ENCODE measurements at regions not wholly inside any gene's neighbourhood (a gene's known extent, or its start where the extent isn't known, plus 50 kb on each side); places are given as distances from the start of the nearest gene placed in this dataset.

- Histone ChIP-seq H3K9ac (ENCODE audit: low read depth in 1 of 2, low read length in 2 of 2) (no peak overlapping the region), H3K9me3 (ENCODE audit: control insufficient read depth in 1 of 2, low read length in 2 of 2) (no peaks in the 10 kb centered on the region), H3K4me3 (ENCODE audit: low read depth in 1 of 2, low read length in 2 of 2) (no peak overlapping the region), H3K36me3 (ENCODE audit: control insufficient read depth in 1 of 2, insufficient read depth in 2 of 2, low read length in 2 of 2) (no peaks in the 10 kb centered on the region), H3K27ac (ENCODE audit: low read depth, low read length) (no peak overlapping the region), H3K4me1 (ENCODE audit: control insufficient read depth in 1 of 2, insufficient read depth in 2 of 2, low read length in 2 of 2) (no peaks in the 10 kb centered on the region), H3K27me3 (ENCODE audit: control insufficient read depth in 1 of 2, insufficient read depth in 2 of 2, low read length in 2 of 2) (no peaks in the 10 kb centered on the region)
These were observed 383.0 kb downstream of the LRIG3 start for GRCh38 chr12:58537278-58537677.

GRCh38 chr12:58539295-58539694, 381.0 kb downstream of the LRIG3 start:
- Histone ChIP-seq H3K36me3 (ENCODE audit: control insufficient read depth in 1 of 2, insufficient read depth in 2 of 2, low read length in 2 of 2) (no peaks in the 10 kb centered on the region), H3K4me1 (ENCODE audit: control insufficient read depth in 1 of 2, insufficient read depth in 2 of 2, low read length in 2 of 2) (no peaks in the 10 kb centered on the region), H3K9me3 (ENCODE audit: control insufficient read depth in 1 of 2, low read length in 2 of 2) (no peaks in the 10 kb centered on the region), H3K9ac (ENCODE audit: low read depth in 1 of 2, low read length in 2 of 2) (no peak overlapping the region), H3K4me3 (ENCODE audit: low read depth in 1 of 2, low read length in 2 of 2) (no peak overlapping the region), H3K27me3 (ENCODE audit: control insufficient read depth in 1 of 2, insufficient read depth in 2 of 2, low read length in 2 of 2) (no peaks in the 10 kb centered on the region), H3K27ac (ENCODE audit: low read depth, low read length) (no peak overlapping the region)

- Histone ChIP-seq H3K9ac (ENCODE audit: low read depth in 1 of 2, low read length in 2 of 2) (no peak overlapping the region), H3K36me3 (ENCODE audit: control insufficient read depth in 1 of 2, insufficient read depth in 2 of 2, low read length in 2 of 2) (no peaks in the 10 kb centered on the region), H3K4me1 (ENCODE audit: control insufficient read depth in 1 of 2, insufficient read depth in 2 of 2, low read length in 2 of 2) (no peaks in the 10 kb centered on the region), H3K27ac (ENCODE audit: low read depth, low read length) (no peak overlapping the region), H3K27me3 (ENCODE audit: control insufficient read depth in 1 of 2, insufficient read depth in 2 of 2, low read length in 2 of 2) (no peaks in the 10 kb centered on the region), H3K4me3 (ENCODE audit: low read depth in 1 of 2, low read length in 2 of 2) (no peak overlapping the region), H3K9me3 (ENCODE audit: control insufficient read depth in 1 of 2, low read length in 2 of 2) (no peaks in the 10 kb centered on the region)
These were observed 379.6 kb downstream of the LRIG3 start for GRCh38 chr12:58540480-58541299.

DNA sequence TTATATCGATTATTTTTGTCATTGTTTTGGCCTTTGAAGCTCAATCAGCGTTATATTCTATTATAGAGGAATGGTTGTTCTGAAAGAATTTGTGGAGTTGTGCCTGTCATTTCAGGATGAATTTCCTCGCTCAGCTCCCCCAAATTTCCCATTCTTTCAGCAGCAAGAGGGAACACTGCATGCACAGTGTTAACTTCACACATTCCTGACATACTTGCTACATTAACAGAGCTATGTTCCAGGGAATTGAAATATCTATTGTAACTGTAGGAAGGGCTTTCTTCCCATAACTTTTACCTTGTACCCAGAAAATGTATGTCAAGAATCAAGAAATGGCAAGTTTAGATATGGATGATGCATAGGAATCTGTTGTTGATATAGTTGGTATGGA, 379.0 kb downstream of the LRIG3 start:
- Histone ChIP-seq H3K27ac (ENCODE audit: low read depth, low read length) (no peak overlapping the region), H3K9ac (ENCODE audit: low read depth in 1 of 2, low read length in 2 of 2) (no peak overlapping the region), H3K4me1 (ENCODE audit: control insufficient read depth in 1 of 2, insufficient read depth in 2 of 2, low read length in 2 of 2) (no peaks in the 10 kb centered on the region), H3K9me3 (ENCODE audit: control insufficient read depth in 1 of 2, low read length in 2 of 2) (no peaks in the 10 kb centered on the region), H3K4me3 (ENCODE audit: low read depth in 1 of 2, low read length in 2 of 2) (no peak overlapping the region), H3K36me3 (ENCODE audit: control insufficient read depth in 1 of 2, insufficient read depth in 2 of 2, low read length in 2 of 2) (no peaks in the 10 kb centered on the region), H3K27me3 (ENCODE audit: control insufficient read depth in 1 of 2, insufficient read depth in 2 of 2, low read length in 2 of 2) (no peaks in the 10 kb centered on the region)

DNA sequence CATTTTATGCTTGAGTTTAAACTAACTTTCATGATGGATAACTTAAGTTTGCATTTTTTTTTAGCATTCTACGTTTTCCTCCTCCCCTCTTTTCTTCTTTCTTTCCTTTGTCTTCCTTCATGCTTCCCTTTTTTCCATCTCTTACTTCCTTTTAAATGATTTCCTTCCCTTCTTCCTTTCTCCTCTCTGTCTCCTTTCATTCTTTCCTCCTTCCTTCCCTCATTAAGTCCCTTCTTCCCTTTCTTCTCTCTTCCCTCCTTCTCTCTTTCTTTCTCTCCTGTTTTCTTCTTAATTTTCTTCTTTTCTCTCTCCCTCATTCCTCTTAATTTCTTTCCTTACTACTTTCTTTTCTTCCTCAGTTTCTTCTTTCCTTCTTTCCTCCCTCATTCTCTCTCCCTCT, 376.0 kb downstream of the LRIG3 start:
- Histone ChIP-seq H3K9ac (ENCODE audit: low read depth in 1 of 2, low read length in 2 of 2) (no peak overlapping the region), H3K27me3 (ENCODE audit: control insufficient read depth in 1 of 2, insufficient read depth in 2 of 2, low read length in 2 of 2) (no peaks in the 10 kb centered on the region), H3K4me1 (ENCODE audit: control insufficient read depth in 1 of 2, insufficient read depth in 2 of 2, low read length in 2 of 2) (peaks cover 0 to 7% of the 10 kb centered on the region in 2 donors), H3K36me3 (ENCODE audit: control insufficient read depth in 1 of 2, insufficient read depth in 2 of 2, low read length in 2 of 2) (no peaks in the 10 kb centered on the region), H3K9me3 (ENCODE audit: control insufficient read depth in 1 of 2, low read length in 2 of 2) (no peaks in the 10 kb centered on the region), H3K27ac (ENCODE audit: low read depth, low read length) (no peak overlapping the region), H3K4me3 (ENCODE audit: low read depth in 1 of 2, low read length in 2 of 2) (no peak overlapping the region)

DNA sequence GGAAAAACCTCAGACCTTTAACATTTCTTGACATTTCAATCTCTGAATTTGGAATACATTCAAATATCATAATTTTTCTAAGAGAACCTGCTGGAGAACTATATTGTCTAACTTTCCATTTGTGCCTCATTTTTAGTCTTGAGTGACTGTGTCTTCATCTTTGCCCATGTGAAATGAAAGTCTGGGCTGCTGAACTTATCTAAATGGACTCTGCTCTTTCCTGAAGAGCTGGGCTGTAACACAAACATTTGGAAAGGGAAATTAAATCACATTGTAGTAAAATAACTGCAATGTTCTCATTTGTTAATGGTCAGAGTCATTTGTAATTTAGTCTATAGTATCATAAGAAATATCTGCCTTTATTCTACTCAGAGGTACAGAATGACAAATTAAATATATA, 373.1 kb downstream of the LRIG3 start:
- H3K36me3 ChIP-seq (ENCODE audit: control insufficient read depth in 1 of 2, insufficient read depth in 2 of 2, low read length in 2 of 2), result no peaks in the 10 kb centered on the region
- no peaks in the 10 kb centered on the region for H3K9me3 ChIP-seq (ENCODE audit: control insufficient read depth in 1 of 2, low read length in 2 of 2)
- peaks cover 0 to 7% of the 10 kb centered on the region in 2 donors for H3K4me1 ChIP-seq (ENCODE audit: control insufficient read depth in 1 of 2, insufficient read depth in 2 of 2, low read length in 2 of 2)
- H3K9ac ChIP-seq (ENCODE audit: low read depth in 1 of 2, low read length in 2 of 2), result no peak overlapping the region
- no peak overlapping the region for H3K27ac ChIP-seq (ENCODE audit: low read depth, low read length)
- no peak overlapping the region for H3K4me3 ChIP-seq (ENCODE audit: low read depth in 1 of 2, low read length in 2 of 2)
- no peaks in the 10 kb centered on the region for H3K27me3 ChIP-seq (ENCODE audit: control insufficient read depth in 1 of 2, insufficient read depth in 2 of 2, low read length in 2 of 2)

DNA sequence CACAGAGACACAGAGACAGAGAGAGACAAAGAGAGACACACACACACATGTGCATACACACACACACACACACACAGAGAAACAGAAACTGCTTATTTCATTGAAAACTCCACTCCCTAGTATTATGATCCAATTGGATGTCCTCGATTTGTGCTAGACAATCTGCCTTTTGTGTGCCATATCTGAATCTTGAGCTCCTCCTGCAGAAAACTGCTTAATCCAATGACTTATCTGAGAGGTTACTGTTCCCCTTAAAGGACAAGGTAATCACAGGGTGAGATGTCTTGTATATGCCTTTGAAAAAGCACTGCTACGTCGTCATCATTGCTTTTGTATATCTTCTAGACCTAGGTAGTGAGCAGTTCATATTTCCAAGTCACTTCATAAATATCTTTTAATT, 371.5 kb downstream of the LRIG3 start:
- Histone ChIP-seq H3K9ac (ENCODE audit: low read depth in 1 of 2, low read length in 2 of 2) (no peak overlapping the region), H3K9me3 (ENCODE audit: control insufficient read depth in 1 of 2, low read length in 2 of 2) (no peaks in the 10 kb centered on the region), H3K27ac (ENCODE audit: low read depth, low read length) (no peak overlapping the region), H3K36me3 (ENCODE audit: control insufficient read depth in 1 of 2, insufficient read depth in 2 of 2, low read length in 2 of 2) (no peaks in the 10 kb centered on the region), H3K4me1 (ENCODE audit: control insufficient read depth in 1 of 2, insufficient read depth in 2 of 2, low read length in 2 of 2) (peaks cover 0 to 7% of the 10 kb centered on the region in 2 donors), H3K27me3 (ENCODE audit: control insufficient read depth in 1 of 2, insufficient read depth in 2 of 2, low read length in 2 of 2) (no peaks in the 10 kb centered on the region), H3K4me3 (ENCODE audit: low read depth in 1 of 2, low read length in 2 of 2) (no peak overlapping the region)

DNA sequence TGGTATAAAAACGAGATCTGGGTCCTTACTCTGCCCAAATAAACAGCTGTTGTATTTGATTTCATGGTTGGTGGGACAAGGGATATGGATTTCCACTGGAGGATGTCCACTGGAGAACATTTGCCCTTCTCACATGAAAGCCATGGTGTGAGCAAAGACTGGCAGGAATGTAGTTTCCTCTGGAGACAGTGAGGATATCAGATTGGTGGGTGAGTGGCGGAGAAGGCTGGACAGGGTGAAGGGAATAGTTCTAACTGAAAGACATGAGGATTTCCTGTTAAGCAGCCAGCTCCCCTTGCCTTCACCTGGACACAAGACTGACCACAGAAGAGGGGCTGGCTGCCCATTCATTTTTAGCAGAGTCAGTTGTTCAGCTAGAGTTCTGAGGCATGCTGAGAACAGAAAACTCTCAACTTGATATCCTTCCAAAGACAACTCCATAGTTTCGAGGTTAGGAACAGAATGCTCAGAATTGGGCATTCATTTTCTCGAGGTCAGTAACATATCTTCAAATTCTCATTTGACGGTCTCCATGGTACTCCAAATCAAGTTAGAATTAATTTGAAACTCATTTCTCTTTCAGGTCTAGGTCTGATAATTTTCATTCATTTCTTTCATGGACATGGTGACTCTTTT, 365.7 kb downstream of the LRIG3 start:
- Histone ChIP-seq H3K27me3 (ENCODE audit: control insufficient read depth in 1 of 2, insufficient read depth in 2 of 2, low read length in 2 of 2) (no peaks in the 10 kb centered on the region), H3K9me3 (ENCODE audit: control insufficient read depth in 1 of 2, low read length in 2 of 2) (no peaks in the 10 kb centered on the region), H3K4me1 (ENCODE audit: control insufficient read depth in 1 of 2, insufficient read depth in 2 of 2, low read length in 2 of 2) (no peaks in the 10 kb centered on the region), H3K9ac (ENCODE audit: low read depth in 1 of 2, low read length in 2 of 2) (no peak overlapping the region), H3K27ac (ENCODE audit: low read depth, low read length) (no peak overlapping the region), H3K36me3 (ENCODE audit: control insufficient read depth in 1 of 2, insufficient read depth in 2 of 2, low read length in 2 of 2) (no peaks in the 10 kb centered on the region), H3K4me3 (ENCODE audit: low read depth in 1 of 2, low read length in 2 of 2) (no peak overlapping the region)

GRCh38 chr12:58557171-58557570, 363.1 kb downstream of the LRIG3 start:
- Histone ChIP-seq H3K27ac (ENCODE audit: low read depth, low read length) (no peak overlapping the region), H3K9me3 (ENCODE audit: control insufficient read depth in 1 of 2, low read length in 2 of 2) (no peaks in the 10 kb centered on the region), H3K4me1 (ENCODE audit: control insufficient read depth in 1 of 2, insufficient read depth in 2 of 2, low read length in 2 of 2) (no peaks in the 10 kb centered on the region), H3K27me3 (ENCODE audit: control insufficient read depth in 1 of 2, insufficient read depth in 2 of 2, low read length in 2 of 2) (no peaks in the 10 kb centered on the region), H3K9ac (ENCODE audit: low read depth in 1 of 2, low read length in 2 of 2) (no peak overlapping the region), H3K4me3 (ENCODE audit: low read depth in 1 of 2, low read length in 2 of 2) (no peak overlapping the region), H3K36me3 (ENCODE audit: control insufficient read depth in 1 of 2, insufficient read depth in 2 of 2, low read length in 2 of 2) (no peaks in the 10 kb centered on the region)

DNA sequence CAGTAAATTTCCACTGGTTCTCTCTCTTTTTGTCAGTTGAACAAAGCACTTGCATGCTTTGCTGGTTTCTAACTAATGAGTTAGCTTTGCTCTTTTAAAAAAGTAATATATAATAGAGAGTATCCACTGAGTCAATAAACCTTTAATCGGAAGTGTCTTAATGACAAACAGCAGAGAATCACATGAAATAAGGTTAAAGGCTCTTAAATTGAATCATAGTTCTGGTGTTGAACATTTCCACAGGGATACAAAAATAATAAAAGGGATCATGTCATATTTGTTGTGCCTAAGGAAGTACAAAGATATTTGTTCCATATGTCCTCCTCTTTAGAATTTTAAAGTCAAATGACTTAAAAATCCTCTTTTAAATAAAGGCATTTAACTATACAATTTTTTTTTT, 362.6 kb downstream of the LRIG3 start:
- Histone ChIP-seq H3K4me3 (ENCODE audit: low read depth in 1 of 2, low read length in 2 of 2) (no peak overlapping the region), H3K27ac (ENCODE audit: low read depth, low read length) (no peak overlapping the region)

More for the DNA sequence above, 362.6 kb downstream of the LRIG3 start:
- H3K9ac ChIP-seq (ENCODE audit: low read depth in 1 of 2, low read length in 2 of 2), result no peak overlapping the region
- no peaks in the 10 kb centered on the region for H3K36me3 ChIP-seq (ENCODE audit: control insufficient read depth in 1 of 2, insufficient read depth in 2 of 2, low read length in 2 of 2)
- no peaks in the 10 kb centered on the region for H3K9me3 ChIP-seq (ENCODE audit: control insufficient read depth in 1 of 2, low read length in 2 of 2)
- no peaks in the 10 kb centered on the region for H3K27me3 ChIP-seq (ENCODE audit: control insufficient read depth in 1 of 2, insufficient read depth in 2 of 2, low read length in 2 of 2)
- no peaks in the 10 kb centered on the region for H3K4me1 ChIP-seq (ENCODE audit: control insufficient read depth in 1 of 2, insufficient read depth in 2 of 2, low read length in 2 of 2)
